ENCODE measurements at regions not wholly inside any gene's neighbourhood (a gene's known extent, or its start where the extent isn't known, plus 50 kb on each side); places are given as distances from the start of the nearest gene placed in this dataset.

- no peak for TF ChIP-seq CTCF (IDR thresholded peaks at IDR 0.05; ENCODE audit: low read depth, low read length, poor library complexity, severe bottlenecking)
- TF ChIP-seq EZH2phosphoT487 (IDR thresholded peaks at IDR 0.05; ENCODE audit: borderline replicate concordance, low read length), result no peak
These were observed 335.6 kb upstream of the LMCD1 start for GRCh38 chr3:8166014-8166413.

Data from DOHH2 (cell line).